ENCODE measurements at regions not wholly inside any gene's neighbourhood (a gene's known extent, or its start where the extent isn't known, plus 50 kb on each side); places are given as distances from the start of the nearest gene placed in this dataset.

DNA sequence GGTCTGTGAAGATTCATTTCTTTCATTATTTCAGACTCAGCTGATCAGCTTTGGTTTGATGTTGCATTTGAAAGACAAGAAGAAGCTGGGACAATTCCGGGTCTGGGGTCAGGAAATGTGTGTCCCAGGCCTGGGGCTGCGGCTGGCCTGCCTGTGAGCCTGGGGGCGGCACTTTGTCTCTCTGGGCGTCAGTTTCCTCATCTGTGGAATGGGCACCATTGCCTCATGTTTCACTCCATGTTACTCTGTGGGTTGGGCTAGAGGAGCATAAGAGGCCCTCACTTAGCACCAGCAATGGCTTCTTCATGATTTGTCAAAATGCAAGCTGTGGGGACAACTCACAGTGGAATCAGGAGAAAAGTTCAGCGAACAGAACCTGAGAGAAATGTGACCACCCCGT lies 570.1 kb downstream of the VRK1 start:
- no peak overlapping the region for H2BK15ac ChIP-seq (ENCODE audit: low read depth, low read length)
- H2BK120ac ChIP-seq (ENCODE audit: low read depth, low read length) = no peak overlapping the region
- H3K4ac ChIP-seq (ENCODE audit: low read depth, low read length) = no peak overlapping the region
- dilution Hi-C loops (cut with HindIII; ENCODE audit: low sequenced_read_pairs, unreplicated experiment) = no loop called here
- H3K9ac ChIP-seq (ENCODE audit: low read depth, low read length) = no peak overlapping the region
- H2AK9ac ChIP-seq (replicated peaks; ENCODE audit: low read depth, low read length, poor library complexity) = no peak overlapping the region
- H3K23ac ChIP-seq (ENCODE audit: low read depth, low read length) = no peak overlapping the region
- DNase-seq = no peak
- H3K36me3 ChIP-seq (ENCODE audit: control insufficient read depth, insufficient read depth, low read length) = no peaks in the 10 kb centered on the region
- no peak overlapping the region for H2BK5ac ChIP-seq (ENCODE audit: low read depth, low read length, poor library complexity, severe bottlenecking)
- H2AFZ ChIP-seq (replicated peaks; ENCODE audit: low read length, poor library complexity) = no peak overlapping the region
- no peaks in the 10 kb centered on the region for H3K79me1 ChIP-seq (ENCODE audit: low read depth in 1 of 2, low read length in 2 of 2)
- ChIA-PET POLR2A (ENCODE audit: unreplicated experiment) (no interaction called here), CTCF (interaction anchor here (0.9 kb wide), 1 partner anchor 20 kb away, joined by 3 read pairs; no protein-coding TSS in a partner anchor)
- in situ Hi-C loops (cut with MboI; ENCODE audit: low sequenced_read_pairs) = no loop called here
- no peak overlapping the region for H3K4me3 ChIP-seq (ENCODE audit: insufficient read depth, low read depth, low read length)
- H2AK5ac ChIP-seq (ENCODE audit: low read depth, low read length) = no peak overlapping the region
- H3K9me1 ChIP-seq (ENCODE audit: insufficient read depth, low read length) = no peaks in the 10 kb centered on the region
- no peaks in the 10 kb centered on the region for H4K20me1 ChIP-seq (ENCODE audit: insufficient read depth, low read length)
- H3K56ac ChIP-seq (ENCODE audit: extremely low read depth, insufficient read depth, low read length) = no peak overlapping the region
- H3K4me1 ChIP-seq (ENCODE audit: control insufficient read depth, insufficient read depth, low read length) = no peaks in the 10 kb centered on the region
- H4K8ac ChIP-seq (ENCODE audit: low read depth in 2 of 2, low read length in 2 of 2) = no peak overlapping the region
- no peak overlapping the region for H4K5ac ChIP-seq (ENCODE audit: low read depth, low read length)
- no peak overlapping the region for H3K4me2 ChIP-seq (ENCODE audit: low read depth, low read length)
- no peak overlapping the region for H3K18ac ChIP-seq (ENCODE audit: low read depth, low read length)
- intact Hi-C loops (cut with micrococcal nuclease) = no loop called here
- no peaks in the 10 kb centered on the region for H3K27me3 ChIP-seq (ENCODE audit: control insufficient read depth, insufficient read depth, low read length)
- no peak overlapping the region for H4K91ac ChIP-seq (ENCODE audit: insufficient read depth, low read depth, low read length)
- peaks cover 29% of the 10 kb centered on the region for H3K9me3 ChIP-seq (ENCODE audit: control insufficient read depth, insufficient read depth, low read length)
- no peak for ATAC-seq (ENCODE audit: low read depth)
- H3K14ac ChIP-seq (replicated peaks; ENCODE audit: low read depth, low read length) = no peak overlapping the region
- TF ChIP-seq MAFK (IDR thresholded peaks at IDR 0.05; ENCODE audit: low read depth, low read length) = no peak
- H3K27ac ChIP-seq (ENCODE audit: insufficient read depth, low read length) = no peak overlapping the region
- 40% methylated on average over 2 of the region's 6 CpGs; no CpG with 5 or more reads in 1 of the 2 experiments for WGBS, 2 experiments (ENCODE audit: extremely low coverage in 2 of 2, insufficient read length in 1 of 2)
- BruUV-seq (replicated peaks) = no TSS peak
- H2BK20ac ChIP-seq (ENCODE audit: low read depth, low read length) = no peak overlapping the region

Data from IMR-90 (cell line).